GM18867 (cell line): ENCODE measurements at regions not wholly inside any gene's neighbourhood (a gene's known extent, or its start where the extent isn't known, plus 50 kb on each side); places are given as distances from the start of the nearest gene placed in this dataset.
"Not testable (repeated sequence)": the region's sequence is repeated elsewhere in the genome, so short reads cannot be mapped to it uniquely, and the experiment has no call there.

Experiments used
- ATAC-seq: cut with Tn5 transposase; IDR thresholded peaks from one replicate; pipeline ENCODE4 v1.9.1; 2021; ENCODE audit warnings: mild to moderate bottlenecking, moderate library complexity; ENCODE audit not compliant: unreplicated experiment

DNA sequence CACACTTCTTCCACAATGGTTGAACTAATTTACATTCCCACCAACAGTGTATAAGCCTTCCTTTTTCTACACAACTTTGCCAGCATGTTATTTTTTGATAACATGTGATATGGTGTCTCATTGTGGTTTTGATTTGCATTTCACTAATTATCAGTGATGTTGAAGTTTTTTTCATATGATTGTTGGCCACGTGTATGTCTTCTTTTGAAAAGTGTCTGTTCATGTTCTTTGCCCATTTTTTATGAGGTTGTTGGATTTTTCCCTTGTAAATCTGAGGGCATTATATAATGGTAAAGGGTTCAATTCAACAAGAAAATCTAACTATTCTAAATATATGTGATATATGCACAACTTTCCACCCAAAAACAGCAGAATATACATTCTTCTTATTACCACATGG lies 153.4 kb upstream of the POGK start:
- ATAC-seq = not testable (repeated sequence)

DNA sequence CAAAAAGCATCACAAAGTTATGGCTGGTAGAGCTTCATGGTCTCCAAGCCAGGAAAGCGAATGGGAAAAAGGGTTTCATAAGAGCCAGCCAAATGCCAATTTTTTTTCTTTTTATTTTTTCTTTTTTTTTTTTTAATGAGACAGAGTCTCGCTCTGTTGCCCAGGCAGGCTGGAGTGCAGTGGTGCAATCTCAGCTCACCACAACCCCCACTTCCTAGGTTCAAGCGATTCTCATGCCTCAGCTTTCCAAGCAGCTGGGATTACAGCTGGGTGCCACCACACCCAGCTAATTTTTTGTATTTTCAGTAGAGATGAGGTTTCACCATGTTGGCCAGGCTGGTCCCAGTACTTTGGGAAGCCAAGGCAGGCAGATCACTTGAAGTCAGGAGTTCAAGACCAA lies 148.7 kb upstream of the POGK start:
- ATAC-seq = not testable (repeated sequence)

DNA sequence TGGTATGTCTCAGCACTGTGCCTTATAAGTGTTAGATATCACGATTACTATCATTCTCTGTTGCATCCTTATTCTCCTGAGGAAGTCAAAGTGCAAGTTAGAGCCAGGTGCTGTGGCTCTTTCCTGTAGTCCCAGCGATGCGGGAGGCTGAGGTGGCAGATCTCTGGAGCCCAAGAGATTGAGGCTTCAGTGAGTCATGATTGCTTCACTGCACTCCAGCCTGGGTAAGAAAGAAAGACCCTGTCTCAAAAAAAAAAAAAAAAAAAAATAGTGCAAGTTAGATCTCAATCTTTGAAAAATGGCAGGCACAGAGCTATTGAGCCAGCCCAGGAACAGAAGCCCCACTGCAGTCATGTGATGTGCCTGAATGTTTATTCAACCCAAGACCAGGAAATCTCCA lies 147.8 kb upstream of the POGK start:
- ATAC-seq = no peak

DNA sequence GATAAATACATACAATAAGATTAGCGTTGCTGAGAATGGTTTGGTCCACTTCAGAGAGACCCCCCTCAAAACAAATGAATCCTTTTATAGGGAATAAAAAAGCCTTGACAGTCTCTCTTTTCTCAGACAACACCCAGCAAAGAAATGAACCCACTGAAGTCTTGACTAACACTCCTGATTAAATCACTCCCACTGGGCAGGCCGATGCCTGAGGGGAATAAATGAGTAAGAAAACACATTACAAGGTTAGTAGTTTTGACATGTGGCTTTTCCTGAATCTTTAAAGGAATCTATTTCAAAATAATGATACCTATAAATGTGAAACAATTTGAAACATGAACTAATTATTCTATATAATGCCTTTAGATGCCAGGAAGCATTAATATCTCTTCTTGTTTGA lies 146.9 kb upstream of the POGK start:
- no peak for ATAC-seq

DNA sequence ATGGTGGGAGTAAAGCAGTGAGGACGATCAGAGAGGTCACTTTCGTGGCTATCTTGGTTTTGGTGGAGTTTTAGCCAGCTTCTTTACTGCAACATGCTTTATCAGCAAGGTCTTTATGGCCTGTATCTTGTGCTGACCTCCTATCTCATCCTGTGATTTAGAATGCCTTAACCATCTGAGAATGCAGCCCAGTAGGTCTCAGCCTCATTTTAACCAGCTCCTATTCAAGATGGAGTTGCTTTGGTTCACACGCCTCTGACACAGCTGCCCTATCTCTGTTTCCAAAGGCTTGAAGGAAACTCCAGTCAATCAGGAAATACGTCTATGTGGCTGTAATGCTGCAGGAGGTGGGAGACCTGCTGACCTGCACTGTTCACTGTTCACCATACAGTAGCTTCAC lies 146.1 kb upstream of the POGK start:
- no peak for ATAC-seq

DNA sequence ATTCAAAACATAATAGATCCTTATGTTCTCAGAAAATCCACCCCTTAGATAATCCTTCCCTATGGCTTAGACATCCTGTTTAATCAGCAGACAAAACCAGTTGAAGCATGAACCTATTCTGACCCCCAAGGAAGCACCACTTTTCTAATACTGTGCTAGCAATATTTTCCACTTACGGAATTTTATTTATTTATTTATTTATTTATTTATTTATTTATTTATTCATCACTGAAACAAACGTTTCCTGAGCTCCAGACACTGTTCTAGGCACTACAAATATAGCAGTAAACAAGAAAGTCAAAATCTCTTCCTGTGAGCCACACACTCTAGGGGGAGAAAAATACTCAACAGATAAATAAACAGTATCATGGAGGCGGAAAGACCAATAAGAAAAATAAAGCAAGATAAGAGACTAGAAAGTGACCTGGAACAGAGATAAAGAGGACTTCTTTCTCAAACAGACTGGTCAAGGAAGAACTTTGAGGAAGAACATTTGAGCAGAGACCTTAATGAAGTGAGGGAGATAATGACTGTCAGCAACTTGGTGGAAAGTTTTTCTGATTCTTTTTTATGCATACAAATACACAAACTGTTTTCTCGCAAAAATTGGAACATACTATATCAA lies 145.5 kb upstream of the POGK start:
- ATAC-seq = no peak

DNA sequence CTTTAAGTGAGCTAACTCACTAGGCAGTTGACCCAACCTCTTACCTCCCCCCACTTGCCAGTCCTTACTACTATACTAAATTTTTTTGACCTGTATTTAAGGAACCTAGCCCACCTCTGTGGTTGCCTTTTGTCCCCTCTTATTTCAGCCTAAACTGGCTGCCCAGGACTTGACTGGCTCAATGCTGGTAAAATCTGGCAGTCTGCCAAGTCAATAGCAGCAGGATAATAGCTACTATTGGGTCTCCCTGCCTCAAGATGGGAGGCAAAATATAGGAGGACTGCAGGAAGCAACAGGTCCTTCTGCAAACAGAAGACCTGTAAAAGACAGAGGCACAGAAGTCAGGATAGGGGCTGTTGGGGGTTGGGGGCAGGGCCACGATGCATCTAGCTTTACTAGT lies 144.2 kb upstream of the POGK start:
- no peak for ATAC-seq

DNA sequence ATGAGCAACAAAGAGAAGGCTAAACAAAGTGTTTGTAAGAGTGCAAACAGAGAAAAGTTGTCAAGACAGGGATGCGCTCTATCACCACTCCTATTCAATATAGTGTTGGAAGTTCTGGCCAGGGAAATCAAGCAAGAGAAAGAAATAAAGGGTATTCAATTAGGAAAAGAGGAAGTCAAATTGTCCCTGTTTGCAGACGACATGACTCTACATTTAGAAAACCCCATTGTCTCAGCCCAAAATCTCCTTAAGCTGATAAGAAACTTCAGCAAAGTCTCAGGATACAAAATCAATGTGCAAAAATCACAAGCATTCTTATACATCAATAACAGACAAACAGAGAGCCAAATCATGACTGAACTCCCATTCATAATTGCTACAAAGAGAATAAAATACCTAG lies 143.4 kb upstream of the POGK start:
- not testable (repeated sequence) for ATAC-seq

DNA sequence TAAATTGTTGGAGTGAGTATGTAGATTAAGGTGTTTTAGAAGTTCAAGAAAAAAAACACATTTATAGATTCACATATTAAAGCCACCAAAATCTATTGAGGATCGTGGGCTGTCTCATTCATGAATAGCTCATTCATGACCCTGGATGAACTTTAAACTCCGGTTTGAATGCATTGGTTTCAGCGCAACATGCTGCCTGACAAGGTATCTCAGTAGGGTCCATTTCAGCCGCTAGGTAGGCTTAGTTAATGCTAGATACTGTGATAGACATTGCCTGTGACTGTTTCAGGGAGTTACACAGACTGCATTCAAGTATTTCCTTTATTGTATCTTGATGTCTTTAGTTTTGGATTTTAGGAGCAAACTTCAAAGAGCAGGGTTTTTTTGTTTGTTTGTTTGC lies 140.5 kb upstream of the POGK start:
- no peak for ATAC-seq

DNA sequence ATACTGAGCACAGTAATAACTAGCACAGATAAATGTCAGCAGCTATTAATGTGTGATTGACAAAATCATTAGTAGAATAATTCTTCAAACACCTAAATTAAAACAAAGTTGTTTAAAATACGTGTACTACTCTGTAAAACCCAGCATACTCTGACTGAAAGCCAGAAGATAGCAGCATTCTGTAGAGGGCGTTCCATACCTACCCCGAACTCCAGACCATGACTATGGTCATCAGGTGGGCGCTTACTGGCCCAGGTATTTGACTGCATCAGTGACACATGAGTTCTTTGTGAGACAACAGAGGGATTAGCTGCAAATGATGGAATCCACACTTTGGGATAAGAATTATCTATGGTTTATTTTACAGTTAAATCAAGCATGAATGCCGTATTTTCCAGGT lies 139.7 kb upstream of the POGK start:
- no peak for ATAC-seq

DNA sequence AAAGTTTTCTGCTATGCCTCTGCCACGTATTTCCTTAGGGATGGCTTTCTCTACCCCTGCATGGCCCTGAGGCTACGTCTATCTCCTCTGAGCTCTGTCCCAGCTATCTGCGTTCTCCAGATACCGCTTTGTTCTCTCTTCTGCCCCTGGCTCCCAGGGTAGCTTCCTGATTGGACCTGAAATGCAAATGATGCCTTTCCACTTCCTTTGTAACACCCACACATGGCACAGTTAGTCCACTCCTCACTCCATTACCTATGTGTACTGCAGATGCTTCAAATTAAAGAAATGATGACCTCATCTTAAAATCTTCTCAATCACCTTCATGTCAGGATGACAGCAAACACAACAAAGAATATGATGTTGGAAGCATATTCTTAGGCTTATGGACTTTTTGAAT lies 138.6 kb upstream of the POGK start:
- no peak for ATAC-seq

DNA sequence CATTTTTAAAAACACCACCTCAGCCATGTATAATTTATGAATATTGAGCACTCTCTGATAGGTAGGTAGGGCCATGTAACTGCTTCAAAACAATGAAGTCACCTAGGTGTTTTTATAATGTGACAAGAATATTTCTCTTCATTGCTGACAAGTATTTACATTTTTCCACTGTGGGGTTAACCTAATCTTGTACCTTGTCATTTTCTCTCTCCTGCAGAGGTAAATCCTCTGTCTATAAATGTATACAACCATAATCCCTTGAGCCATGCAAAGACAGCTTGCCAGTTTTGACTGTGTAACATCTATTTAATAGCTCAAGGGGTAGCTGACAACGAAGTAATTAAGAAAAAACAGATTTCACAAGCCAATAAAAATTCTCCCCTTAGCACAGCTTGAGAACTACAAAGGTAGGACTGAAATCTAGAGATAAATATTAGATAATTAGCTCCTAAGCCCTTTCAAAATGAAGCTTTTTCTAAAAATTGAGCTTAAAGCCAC lies 137.6 kb upstream of the POGK start:
- no peak for ATAC-seq

DNA sequence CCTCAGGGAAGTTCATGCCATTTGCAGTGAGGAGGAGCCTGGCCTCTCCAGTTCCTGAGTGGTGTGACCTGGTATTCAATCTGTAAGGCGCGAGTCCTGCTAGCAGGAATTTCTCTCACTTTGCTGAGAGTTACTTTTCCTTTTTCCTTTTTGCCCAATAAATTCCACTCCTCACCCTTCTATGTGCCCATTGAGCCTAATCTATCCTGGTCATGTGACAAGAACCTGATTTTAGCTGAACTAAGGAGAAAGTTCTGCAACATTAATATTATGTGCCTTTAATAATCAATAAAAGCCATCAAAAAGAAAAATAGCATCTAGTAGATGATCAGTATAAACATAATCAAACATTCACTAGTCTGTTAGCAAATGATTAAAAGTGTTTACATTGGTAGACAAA lies 136.1 kb upstream of the POGK start:
- no peak for ATAC-seq

DNA sequence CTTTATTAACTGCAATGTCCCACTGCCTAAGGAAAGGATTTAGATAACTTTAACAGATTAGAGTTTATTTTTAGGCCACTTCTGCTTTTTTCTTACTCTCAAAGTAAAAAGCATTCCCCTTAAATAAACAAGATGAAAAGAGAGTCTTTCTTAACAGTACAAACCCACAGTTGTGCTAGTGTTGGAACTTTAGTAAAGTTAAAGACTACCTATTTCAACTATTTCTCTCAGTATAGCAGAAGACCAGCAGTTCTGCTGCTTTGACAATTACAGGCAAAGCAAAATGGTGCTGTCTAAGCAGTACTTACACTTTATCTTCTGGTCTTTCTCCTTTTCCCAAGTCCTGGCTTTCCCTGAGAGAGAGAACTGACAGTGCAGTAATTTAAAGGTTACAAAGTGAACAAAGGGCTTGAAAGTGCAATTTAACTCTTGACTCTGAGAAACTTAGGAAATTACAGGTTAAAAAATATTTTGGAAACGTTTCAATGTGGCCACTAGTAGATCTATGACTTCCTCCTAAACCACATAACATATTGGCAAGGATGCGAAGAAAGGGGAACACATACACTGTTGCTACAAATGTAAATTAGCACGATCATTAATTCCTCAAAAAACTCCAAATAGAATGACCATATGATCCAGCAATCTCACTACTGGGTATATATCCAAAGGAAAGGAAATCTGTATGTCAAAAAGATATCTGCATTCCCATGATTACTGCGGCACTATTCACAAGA lies 135.4 kb upstream of the POGK start:
- no peak for ATAC-seq

DNA sequence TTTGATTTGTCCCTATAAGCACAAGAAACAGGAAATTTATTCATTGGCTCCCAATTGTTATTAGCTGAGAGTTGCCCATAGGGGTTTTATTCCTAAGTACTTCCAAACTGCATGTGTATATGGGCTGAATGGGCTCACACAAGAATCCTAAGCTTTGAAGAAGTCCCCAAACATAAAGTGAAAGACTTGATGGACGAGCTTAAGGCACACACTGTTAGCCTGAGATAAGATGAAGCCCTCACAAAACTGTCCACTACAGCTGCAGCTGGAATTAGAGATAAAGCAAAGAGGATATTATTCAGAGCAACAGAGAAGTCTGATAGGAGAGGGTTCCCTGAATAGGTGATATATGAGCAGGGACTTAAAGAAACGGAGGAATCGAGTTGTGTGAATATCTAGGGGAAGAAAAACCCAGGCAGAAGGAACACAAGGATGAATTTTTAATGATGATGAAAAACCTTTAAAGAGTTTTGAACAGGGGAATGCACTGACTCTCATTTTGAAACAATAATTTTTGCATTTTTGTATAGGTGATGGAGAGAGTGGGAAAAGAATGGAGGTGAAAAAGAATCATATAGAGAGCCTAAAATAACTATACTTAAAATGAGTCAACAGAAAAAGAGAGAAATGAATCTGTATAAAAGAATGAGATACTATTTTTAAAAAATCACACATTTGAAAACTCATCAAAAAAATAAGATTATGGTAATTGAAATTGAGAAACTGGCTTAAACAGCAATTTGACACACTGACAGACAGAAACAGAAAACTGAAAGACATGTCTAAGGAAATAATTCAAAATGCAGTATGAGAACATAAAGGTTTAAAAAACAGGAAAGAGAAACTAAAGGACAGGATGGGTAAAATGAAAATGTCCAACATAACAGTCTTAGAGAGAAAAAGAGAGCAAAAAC lies 133.6 kb upstream of the POGK start:
- ATAC-seq = no peak

DNA sequence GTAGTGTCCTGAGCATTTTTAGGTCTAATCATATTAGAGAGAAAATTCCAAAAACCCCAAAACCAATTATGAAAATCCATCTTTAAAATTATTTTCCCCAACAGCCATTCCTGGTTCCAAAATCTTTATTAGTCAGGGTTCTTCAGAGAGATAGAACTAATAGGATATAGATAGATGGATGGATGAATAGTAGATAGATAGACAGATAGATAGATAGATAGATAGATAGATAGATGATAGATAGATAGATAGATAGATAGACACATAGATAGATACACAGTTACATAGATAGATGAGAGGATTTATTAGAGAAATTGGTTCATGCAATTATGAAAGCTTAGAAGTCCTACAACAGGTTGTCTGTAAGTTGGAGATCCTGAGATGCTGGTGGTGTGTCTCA lies 122.7 kb upstream of the POGK start:
- no peak for ATAC-seq

DNA sequence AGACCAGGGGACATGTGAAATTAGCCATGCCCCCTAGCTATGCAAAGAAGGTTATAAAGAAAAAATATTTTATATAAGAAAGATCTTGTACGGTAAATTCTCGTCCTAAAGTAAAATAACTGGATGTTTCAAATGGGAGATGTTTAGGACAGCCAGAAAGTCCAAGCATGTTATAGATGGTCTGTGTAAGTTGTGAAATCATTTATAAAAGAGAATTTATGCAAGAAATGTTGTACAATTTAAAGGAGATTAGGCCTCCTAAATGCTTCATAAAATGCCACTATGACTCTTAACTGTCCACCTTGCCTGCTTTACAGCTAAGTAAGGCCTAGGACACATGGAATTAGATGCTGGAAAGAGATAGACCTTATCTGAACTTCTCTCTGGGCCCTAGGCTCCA lies 118.1 kb upstream of the POGK start:
- ATAC-seq = no peak

DNA sequence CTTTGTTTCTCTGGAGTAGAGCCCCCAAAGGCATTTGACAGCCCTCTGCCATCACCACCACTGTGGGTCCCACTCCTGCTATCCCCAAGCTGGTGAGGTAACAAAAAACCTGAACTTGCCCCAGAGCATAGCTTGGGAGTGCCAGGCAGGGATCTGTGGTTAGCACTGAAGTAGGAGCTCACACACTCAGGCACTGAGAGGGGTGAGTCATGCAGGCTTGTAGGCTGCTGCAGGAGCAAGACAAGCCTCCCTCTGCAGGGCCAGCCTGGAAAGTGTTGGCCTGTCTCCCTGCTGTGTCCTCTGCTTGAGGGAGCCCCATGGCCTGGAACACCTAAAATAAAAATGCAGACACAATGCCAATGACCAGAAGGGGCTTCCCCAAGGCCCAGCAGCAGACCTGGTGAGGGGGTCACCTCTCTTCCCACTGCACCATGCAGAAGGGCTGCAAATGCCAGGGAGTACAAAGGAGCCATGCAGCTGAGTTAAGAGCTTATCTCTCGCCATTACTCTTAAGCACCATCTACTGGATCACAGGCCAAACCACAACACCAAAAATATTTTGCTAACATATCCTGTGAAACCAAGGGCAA lies 108.9 kb upstream of the POGK start:
- ATAC-seq = no peak

DNA sequence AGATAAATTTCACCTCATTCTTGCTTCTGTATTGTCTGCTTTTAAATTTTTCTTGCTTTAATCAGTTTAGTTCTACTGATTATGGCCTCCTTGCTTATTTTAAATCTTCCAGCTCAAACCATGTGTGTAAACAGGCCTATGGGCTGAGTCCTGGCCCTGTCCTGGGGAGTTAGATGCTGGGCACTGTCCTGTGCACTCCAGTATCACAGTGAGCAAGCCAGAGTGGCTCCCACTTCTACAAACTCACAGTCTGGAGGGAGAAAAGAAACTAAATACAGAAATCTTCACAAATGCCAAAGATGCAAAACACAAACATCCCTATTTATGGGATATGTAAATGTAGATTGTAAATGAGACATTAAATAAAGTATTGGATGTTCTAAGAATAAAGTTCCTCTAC lies 101.1 kb upstream of the POGK start:
- no peak for ATAC-seq

DNA sequence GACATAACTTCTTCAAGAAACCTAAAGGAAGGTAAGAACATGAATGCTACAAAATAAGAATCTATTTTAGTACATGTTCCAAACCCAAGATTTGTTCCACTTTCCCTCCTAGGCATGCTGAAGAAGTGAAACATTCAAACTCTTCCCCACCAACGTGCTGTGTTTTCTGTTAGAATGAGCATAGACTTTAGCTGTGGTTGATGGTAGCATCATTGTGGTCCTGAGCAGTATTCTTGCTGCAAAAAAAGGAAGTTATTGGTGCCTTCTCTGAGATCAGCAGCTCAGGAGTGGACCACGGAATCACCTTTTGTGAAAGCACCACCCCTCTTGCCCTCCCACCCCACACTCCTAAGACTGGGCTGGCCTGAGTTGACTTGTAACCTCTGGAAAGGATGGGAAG lies 100.4 kb upstream of the POGK start:
- ATAC-seq = no peak

DNA sequence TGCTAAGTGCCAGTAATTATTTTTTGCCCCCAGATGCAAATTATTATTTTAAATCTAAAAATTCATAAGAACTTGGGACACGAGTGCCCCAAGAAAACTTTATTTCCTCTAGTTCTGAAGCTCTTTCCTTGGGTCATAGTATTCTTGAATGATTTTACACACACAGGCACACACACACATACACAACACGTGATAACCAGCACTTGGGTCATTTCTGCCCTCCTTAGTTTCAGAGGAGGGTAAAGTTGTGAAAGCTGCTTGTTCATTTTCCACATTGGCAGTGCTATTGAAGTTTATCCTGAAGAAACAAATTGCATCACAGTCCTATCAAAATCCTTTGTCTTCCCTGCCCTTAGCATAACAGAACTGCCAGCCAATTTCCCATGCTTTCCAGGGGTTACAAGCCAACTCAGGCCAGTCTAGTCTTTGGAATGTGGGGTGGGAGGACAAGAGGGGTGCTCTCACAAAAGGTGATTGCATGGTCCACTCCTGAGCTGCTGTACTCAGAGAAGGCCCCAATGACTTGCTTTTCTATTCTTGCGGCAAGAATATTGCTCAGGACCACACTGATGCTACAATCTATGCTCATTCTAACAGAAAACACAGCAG lies 98.5 kb upstream of the POGK start:
- ATAC-seq = no peak
